GM19238 (cell line): ENCODE measurements at regions not wholly inside any gene's neighbourhood (a gene's known extent, or its start where the extent isn't known, plus 50 kb on each side); places are given as distances from the start of the nearest gene placed in this dataset.
"Not testable (repeated sequence)": the region's sequence is repeated elsewhere in the genome, so short reads cannot be mapped to it uniquely, and the experiment has no call there.

Experiments
- DNase-seq: peaks from one replicate; pipeline ENCODE4 v3.0.0; 2011; ENCODE audit warnings: low spot score; ENCODE audit not compliant: insufficient read length

GRCh38 chr13:78147905-78148304 is 229.3 kb upstream of the EDNRB start:
- DNase-seq = no peak

GRCh38 chr13:78145276-78145675 is 226.6 kb upstream of the EDNRB start:
- DNase-seq = no peak

- no peak for DNase-seq
Observed at GRCh38 chr13:78139765-78140164, 221.1 kb upstream of the EDNRB start.

GRCh38 chr13:78138756-78139155 is 220.1 kb upstream of the EDNRB start:
- DNase-seq = no peak

- no peak for DNase-seq
Observed at GRCh38 chr13:78137404-78138142, 218.9 kb upstream of the EDNRB start.

- no peak for DNase-seq
Observed at GRCh38 chr13:78136966-78137365, 218.3 kb upstream of the EDNRB start.

GRCh38 chr13:78133511-78133910 is 214.9 kb upstream of the EDNRB start:
- no peak for DNase-seq

- DNase-seq = no peak
Observed at GRCh38 chr13:78131811-78132210, 213.2 kb upstream of the EDNRB start.

GRCh38 chr13:78131346-78131745 is 212.7 kb upstream of the EDNRB start:
- no peak for DNase-seq

GRCh38 chr13:78129823-78130222 is 211.2 kb upstream of the EDNRB start:
- DNase-seq = no peak

GRCh38 chr13:78129359-78129758 is 210.7 kb upstream of the EDNRB start:
- no peak for DNase-seq

GRCh38 chr13:78121459-78122348 is 203.1 kb upstream of the EDNRB start:
- peak; percentile 5 for DNase-seq

- DNase-seq = no peak
Observed at GRCh38 chr13:78121001-78121400, 202.4 kb upstream of the EDNRB start.

- DNase-seq = not testable (repeated sequence)
Observed at GRCh38 chr13:78120144-78120543, 201.5 kb upstream of the EDNRB start.

GRCh38 chr13:78117070-78117469 is 198.4 kb upstream of the EDNRB start:
- not testable (repeated sequence) for DNase-seq

GRCh38 chr13:78105656-78106055 is 187.0 kb upstream of the EDNRB start:
- DNase-seq = no peak

- DNase-seq = no peak
Observed at GRCh38 chr13:78103936-78104335, 185.3 kb upstream of the EDNRB start.

- DNase-seq = no peak
Observed at GRCh38 chr13:78102741-78103140, 184.1 kb upstream of the EDNRB start.

- no peak for DNase-seq
Observed at GRCh38 chr13:78102121-78102677, 183.6 kb upstream of the EDNRB start.

- no peak for DNase-seq
Observed at GRCh38 chr13:78100486-78100885, 181.9 kb upstream of the EDNRB start.

- no peak for DNase-seq
Observed at GRCh38 chr13:78098249-78098648, 179.6 kb upstream of the EDNRB start.

- DNase-seq = no peak
Observed at GRCh38 chr13:78096221-78096620, 177.6 kb upstream of the EDNRB start.
